ENCODE measurements at regions not wholly inside any gene's neighbourhood (a gene's known extent, or its start where the extent isn't known, plus 50 kb on each side); places are given as distances from the start of the nearest gene placed in this dataset.

DNA sequence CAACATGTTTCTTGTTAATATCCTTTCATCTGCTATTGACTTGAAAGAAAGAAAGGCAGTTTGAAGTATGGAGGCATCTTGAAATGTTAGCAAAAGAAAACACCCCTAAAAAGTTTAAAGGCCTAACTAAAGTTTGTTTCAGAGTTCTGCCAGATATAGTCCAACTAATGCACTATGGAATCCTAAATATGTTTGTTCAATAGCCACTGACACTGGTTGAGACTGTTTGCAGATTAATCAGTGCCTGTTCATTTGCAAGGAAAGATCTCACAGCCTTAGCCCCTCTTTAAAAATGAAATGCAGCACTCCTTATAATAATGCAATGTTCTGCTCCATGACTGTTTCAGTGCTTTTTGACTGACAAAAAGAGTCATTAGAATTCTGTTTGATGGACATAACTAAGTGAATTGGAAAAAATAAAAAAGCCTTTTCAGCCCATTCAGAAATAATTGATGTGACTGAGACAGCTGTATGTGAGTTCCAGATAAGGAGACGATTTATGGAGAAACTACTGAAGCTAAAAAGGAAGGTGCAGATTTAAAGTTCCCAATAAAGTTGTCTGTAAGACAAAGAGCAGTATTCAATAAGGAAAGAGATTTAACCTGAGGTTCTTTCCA is 192.0 kb downstream of the PCDH7 start:
- H3K9me3 ChIP-seq (ENCODE audit: control insufficient read depth in 2 of 3, insufficient read depth in 1 of 3, low read length in 3 of 3): no peaks in the 10 kb centered on the region
- FAIRE-seq: no peak
- no peaks in the 10 kb centered on the region for H3K27me3 ChIP-seq (ENCODE audit: control insufficient read depth, insufficient read depth, low read length)
- no peaks in the 10 kb centered on the region for H3K4me1 ChIP-seq (ENCODE audit: control insufficient read depth in 2 of 3, insufficient read depth in 2 of 3, low read depth in 1 of 3, low read length in 3 of 3)
- intact Hi-C loops (cut with DNase I): no loop called here
- no peak overlapping the region for H3K4me3 ChIP-seq (ENCODE audit: low read length in 3 of 3)
- H3K36me3 ChIP-seq (ENCODE audit: control insufficient read depth in 2 of 3, insufficient read depth in 3 of 3, low read length in 3 of 3): no peaks in the 10 kb centered on the region
- H3K27ac ChIP-seq (ENCODE audit: low read depth in 2 of 2, low read length in 2 of 2): no peak overlapping the region
- no peak for DNase-seq
- H3K9ac ChIP-seq (ENCODE audit: low read length in 3 of 3): no peak overlapping the region
- TF ChIP-seq CTCF (IDR thresholded peaks at IDR 0.05; ENCODE audit: borderline replicate concordance, extremely low read depth, insufficient read depth): no peak

- FAIRE-seq (no peak), DNase-seq (no peak)
- H3K36me3 ChIP-seq (ENCODE audit: control insufficient read depth in 2 of 3, insufficient read depth in 3 of 3, low read length in 3 of 3): no peaks in the 10 kb centered on the region
- H3K4me3 ChIP-seq (ENCODE audit: low read length in 3 of 3): no peak overlapping the region
- H3K4me1 ChIP-seq (ENCODE audit: control insufficient read depth in 2 of 3, insufficient read depth in 2 of 3, low read depth in 1 of 3, low read length in 3 of 3): no peaks in the 10 kb centered on the region
- intact Hi-C loops (cut with DNase I): no loop called here
- H3K27me3 ChIP-seq (ENCODE audit: control insufficient read depth, insufficient read depth, low read length): no peaks in the 10 kb centered on the region
- H3K9me3 ChIP-seq (ENCODE audit: control insufficient read depth in 2 of 3, insufficient read depth in 1 of 3, low read length in 3 of 3): no peaks in the 10 kb centered on the region
- H3K27ac ChIP-seq (ENCODE audit: low read depth in 2 of 2, low read length in 2 of 2): no peak overlapping the region
- TF ChIP-seq CTCF (IDR thresholded peaks at IDR 0.05; ENCODE audit: borderline replicate concordance, extremely low read depth, insufficient read depth): no peak
- H3K9ac ChIP-seq (ENCODE audit: low read length in 3 of 3): no peak overlapping the region
Observed at GRCh38 chr4:30916337-30917274, 196.4 kb downstream of the PCDH7 start.

DNA sequence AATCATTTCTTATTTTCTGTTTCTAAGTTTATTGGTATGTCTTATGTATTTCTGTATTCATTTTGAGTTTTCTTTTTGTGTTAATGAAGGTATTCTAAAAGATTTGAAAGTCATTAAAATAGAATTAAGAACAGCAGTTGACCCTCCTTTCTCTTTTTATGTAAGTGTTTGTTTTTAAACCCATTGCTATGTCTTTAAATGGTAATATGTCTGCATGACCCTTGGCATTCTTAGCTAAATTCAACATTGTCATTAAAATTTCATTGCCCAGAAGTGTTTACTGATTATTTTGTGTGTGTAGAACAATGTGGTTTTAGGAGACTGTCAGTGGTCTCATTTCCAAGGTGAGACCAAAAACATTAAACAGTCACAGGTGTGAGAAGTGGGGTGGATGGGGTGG is 197.8 kb downstream of the PCDH7 start:
- H3K27me3 ChIP-seq (ENCODE audit: control insufficient read depth, insufficient read depth, low read length): no peaks in the 10 kb centered on the region
- H3K36me3 ChIP-seq (ENCODE audit: control insufficient read depth in 2 of 3, insufficient read depth in 3 of 3, low read length in 3 of 3): no peaks in the 10 kb centered on the region
- no peak for TF ChIP-seq CTCF (IDR thresholded peaks at IDR 0.05; ENCODE audit: borderline replicate concordance, extremely low read depth, insufficient read depth)
- H3K4me1 ChIP-seq (ENCODE audit: control insufficient read depth in 2 of 3, insufficient read depth in 2 of 3, low read depth in 1 of 3, low read length in 3 of 3): no peaks in the 10 kb centered on the region
- no peak overlapping the region for H3K4me3 ChIP-seq (ENCODE audit: low read length in 3 of 3)
- DNase-seq: no peak
- no peak for FAIRE-seq
- no peaks in the 10 kb centered on the region for H3K9me3 ChIP-seq (ENCODE audit: control insufficient read depth in 2 of 3, insufficient read depth in 1 of 3, low read length in 3 of 3)
- intact Hi-C loops (cut with DNase I): no loop called here
- no peak overlapping the region for H3K27ac ChIP-seq (ENCODE audit: low read depth in 2 of 2, low read length in 2 of 2)
- no peak overlapping the region for H3K9ac ChIP-seq (ENCODE audit: low read length in 3 of 3)

All from kidney (tissue), 13 donors.